ENCODE measurements at regions not wholly inside any gene's neighbourhood (a gene's known extent, or its start where the extent isn't known, plus 50 kb on each side); places are given as distances from the start of the nearest gene placed in this dataset.

- TF ChIP-seq, protein P1, sequence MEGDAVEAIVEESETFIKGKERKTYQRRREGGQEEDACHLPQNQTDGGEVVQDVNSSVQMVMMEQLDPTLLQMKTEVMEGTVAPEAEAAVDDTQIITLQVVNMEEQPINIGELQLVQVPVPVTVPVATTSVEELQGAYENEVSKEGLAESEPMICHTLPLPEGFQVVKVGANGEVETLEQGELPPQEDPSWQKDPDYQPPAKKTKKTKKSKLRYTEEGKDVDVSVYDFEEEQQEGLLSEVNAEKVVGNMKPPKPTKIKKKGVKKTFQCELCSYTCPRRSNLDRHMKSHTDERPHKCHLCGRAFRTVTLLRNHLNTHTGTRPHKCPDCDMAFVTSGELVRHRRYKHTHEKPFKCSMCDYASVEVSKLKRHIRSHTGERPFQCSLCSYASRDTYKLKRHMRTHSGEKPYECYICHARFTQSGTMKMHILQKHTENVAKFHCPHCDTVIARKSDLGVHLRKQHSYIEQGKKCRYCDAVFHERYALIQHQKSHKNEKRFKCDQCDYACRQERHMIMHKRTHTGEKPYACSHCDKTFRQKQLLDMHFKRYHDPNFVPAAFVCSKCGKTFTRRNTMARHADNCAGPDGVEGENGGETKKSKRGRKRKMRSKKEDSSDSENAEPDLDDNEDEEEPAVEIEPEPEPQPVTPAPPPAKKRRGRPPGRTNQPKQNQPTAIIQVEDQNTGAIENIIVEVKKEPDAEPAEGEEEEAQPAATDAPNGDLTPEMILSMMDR (IDR thresholded peaks at IDR 0.05; ENCODE audit: low read depth, low read length): no peak
- no peak for TF ChIP-seq POLR2A (IDR thresholded peaks at IDR 0.05; ENCODE audit: extremely low read depth, insufficient read length)
Measured at GRCh38 chr22:47573141-47573540, 810.7 kb downstream of the TBC1D22A start.

Measured in NB4 (cell line).